Non-pigmented ciliary epithelial cell (primary cell): ENCODE measurements at regions not wholly inside any gene's neighbourhood (a gene's known extent, or its start where the extent isn't known, plus 50 kb on each side); places are given as distances from the start of the nearest gene placed in this dataset.
"Not testable (repeated sequence)": the region's sequence is repeated elsewhere in the genome, so short reads cannot be mapped to it uniquely, and the experiment has no call there.

Experiments
- DNase-seq: peaks from one replicate; pipeline ENCODE4 v3.0.0-alpha.2; 2010; ENCODE audit warnings: low read depth

DNA sequence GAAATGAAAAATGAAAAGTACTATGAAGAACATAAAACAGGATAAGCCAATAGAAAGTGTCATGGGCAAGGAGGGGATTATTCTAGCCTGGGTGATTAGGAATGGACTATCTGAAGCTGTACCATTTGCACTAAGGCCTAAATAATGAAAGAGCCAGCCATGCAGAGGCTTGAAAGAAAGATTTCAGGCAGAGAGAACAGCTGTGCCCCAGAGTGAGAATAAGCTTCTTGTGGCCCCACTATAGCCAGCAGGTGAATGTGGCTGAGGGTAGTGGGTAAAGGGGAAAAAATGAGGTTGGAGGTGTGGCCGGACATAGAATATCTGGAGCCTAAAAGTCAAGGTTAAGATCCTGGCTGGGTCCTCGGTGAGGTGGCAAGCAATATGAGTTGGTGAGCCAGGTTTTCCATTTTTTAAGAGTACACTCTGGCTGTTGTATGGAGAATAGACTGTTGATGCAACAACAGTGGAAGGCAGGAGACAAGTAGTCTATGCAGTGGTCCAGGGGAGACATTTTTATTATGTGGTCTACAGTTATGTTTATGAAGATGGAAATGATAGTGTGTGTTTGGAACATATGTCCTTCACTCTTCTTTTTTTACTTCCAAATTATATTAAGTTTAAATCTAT lies 135.2 kb upstream of the SETBP1 start:
- no peak for DNase-seq

GRCh38 chr18:44546954-44547353 lies 133.7 kb upstream of the SETBP1 start:
- DNase-seq: no peak

GRCh38 chr18:44548291-44549221 lies 132.1 kb upstream of the SETBP1 start:
- DNase-seq: peak; percentile 18

DNA sequence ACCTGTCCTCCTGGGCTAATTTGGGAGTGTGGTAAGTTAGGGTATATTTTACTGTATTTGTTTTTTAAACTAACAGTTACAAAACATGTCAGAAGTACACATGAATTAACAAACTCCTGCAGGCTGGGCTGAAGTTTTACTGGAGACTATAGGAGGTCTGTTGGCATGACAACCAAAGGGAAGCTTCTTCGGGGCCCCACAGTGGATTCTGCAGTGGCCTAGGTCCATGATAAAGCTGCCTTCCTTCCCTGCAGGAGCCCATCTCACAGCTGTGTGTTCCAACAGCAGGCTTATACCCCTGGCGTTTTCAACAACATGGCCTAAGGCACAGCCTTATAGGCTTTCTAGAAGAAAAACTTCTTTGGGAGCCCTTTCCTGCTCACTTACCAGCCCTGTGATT lies 128.0 kb upstream of the SETBP1 start:
- no peak for DNase-seq

DNA sequence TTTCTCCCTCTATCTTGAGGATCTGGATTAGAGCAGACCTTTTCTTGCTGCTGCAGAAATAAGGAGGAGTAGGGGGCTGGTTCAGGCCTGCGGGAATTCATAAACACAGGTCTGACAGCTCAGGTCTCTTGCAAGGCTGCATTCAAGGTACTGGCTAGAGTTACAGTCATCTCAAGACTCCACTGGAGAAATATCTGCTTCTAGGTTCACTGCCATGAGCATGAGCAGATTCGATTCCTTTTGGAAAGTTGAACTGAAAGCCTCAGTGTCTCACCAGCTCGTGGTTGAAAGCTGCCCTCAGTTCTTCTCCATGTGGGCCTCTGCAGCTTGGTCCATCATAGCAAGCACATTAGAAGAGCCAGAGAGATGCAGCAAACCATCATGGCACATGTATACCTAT lies 124.4 kb upstream of the SETBP1 start:
- no peak for DNase-seq

GRCh38 chr18:44557616-44558151 lies 123.0 kb upstream of the SETBP1 start:
- DNase-seq: no peak

DNA sequence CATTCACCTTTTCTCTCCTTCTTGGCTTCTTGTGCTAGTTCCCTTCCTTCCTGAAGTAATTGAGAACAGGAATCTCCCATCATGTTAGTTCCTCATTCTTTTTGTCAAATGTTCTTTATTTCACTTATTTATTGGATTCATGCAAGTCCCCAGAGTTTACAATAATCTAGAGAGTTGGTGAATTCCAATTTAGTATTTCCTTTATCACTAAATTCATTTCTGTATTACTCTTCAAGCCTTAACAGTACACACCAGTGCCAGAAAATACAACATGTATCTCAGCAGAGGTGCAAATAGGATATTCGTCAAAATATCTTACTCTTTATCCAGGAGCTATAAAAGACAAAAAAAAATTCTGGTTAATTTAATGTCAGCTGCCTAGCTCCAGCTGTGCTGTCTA lies 121.9 kb upstream of the SETBP1 start:
- DNase-seq: no peak

- no peak for DNase-seq
Measured at GRCh38 chr18:44562986-44563385, 117.7 kb upstream of the SETBP1 start.

DNA sequence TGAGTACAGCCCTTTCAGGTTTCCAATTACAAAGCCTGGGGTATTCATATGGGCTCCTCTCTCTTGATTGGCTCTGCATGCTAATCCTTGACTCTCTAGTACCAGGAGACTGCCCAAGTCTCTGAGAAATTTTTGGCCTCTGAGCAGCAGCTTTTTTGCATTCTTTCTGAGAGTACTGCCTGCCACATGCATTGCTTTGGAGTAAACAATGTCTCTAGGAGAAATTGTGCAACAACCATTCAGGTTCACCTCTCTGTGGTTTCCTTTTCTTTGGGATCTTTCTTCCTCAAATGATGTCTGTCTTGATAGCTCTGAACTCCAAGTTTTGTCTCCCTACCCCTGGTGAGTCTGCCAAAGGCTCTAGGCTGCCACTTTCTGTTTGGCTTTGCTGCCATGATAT lies 115.8 kb upstream of the SETBP1 start:
- peak; percentile 14 for DNase-seq

- DNase-seq: no peak
Measured at GRCh38 chr18:44568342-44568741, 112.3 kb upstream of the SETBP1 start.

- no peak for DNase-seq
Measured at GRCh38 chr18:44568986-44569385, 111.7 kb upstream of the SETBP1 start.

DNA sequence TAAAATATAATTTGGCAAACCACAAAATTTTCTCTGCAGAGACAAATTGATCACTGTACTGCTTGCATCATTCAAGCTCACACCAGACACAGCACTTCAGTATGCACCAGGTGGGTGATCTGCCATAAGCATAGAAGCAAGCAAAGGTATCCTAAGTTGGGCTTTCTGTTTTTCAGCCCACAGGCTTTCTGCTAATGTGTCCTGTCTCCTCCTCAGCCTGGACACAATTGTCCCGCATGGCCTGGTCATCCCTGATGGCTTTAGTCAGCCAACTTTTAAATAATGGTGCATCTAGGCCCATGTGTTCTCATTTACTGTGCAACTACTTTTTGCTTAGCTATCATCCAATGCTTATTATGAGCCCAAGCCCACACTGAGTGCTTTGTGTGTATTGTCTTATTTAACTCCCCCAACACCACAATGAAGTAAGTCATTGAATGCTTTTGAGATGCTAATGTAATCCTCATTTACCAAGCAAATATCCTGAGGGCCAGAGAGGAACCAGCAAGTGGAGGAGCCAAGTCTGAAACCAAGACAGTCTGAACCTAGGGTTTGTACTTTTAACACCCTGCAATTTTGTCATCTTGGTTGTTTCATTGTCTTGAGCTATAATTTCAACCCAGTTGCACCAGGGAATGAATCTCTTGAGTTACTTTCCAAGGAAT lies 111.2 kb upstream of the SETBP1 start:
- no peak for DNase-seq

DNA sequence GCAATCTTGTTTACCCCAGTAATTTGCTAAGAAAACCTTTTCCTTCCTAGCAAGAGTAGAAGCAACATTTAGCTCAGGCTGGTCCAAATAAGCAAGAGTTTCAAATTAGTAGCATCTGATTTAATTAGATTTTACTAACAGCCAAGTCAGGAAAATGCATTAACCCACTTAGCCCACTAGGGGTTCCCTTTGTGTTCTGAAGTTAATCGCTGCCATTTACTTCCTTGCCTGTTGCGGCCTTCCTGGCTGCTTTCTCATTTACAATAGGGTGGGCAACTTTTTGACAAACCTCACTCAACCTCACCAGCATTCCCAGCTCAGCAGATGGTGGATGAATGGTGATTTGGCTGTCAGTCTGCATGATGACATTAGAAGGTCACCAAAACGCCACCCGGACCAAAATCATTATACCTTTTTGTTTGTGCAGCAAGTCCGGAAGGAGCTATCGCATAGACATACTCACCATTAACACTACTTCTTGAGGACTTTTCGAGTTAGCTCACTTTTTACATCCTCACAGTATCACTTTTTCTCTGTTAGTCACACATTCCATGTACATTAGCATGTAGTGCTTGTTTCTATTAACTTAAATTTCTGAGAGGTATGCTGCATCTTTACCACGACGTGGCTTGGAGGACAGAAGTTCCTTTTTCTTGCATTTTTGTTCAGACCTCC lies 101.5 kb upstream of the SETBP1 start:
- DNase-seq: no peak

DNA sequence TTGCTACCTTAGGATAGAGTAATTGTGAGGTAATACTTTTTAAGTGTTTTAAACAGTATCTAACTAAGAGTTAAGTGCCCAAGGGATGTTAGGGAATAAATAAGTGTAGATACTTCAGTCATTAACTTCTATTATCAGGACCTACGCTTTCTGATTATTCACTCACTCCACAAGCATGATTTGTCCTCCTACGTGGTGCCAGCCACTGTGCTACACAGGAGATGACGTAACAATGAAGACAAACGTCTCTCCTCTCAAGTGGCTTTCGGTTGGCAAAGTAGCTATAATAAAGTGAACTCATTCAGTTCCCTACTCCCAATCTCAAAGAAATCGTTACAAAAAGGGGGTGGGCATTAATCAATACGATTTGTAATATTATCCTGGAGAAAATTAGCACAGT lies 100.9 kb upstream of the SETBP1 start:
- no peak for DNase-seq

DNA sequence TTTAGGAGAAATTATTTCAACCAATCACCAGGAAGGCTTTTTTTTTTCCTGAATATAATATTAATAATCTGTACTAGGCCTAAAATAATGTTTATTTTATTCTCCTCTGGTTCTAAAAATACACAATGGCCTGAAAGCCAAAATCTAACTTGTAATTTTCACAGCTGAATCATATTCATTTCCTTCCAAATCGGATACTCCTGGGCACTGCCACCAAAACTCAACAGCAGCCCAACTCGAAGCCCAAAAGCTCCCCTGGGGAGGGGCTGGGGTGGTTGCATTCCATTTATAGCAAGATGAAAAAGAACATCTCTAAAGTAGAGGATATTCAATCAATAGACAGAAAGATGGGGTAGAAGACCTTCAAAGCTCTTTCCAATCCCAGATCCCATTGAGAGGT lies 100.5 kb upstream of the SETBP1 start:
- DNase-seq: no peak

GRCh38 chr18:44580782-44581181 lies 99.9 kb upstream of the SETBP1 start:
- DNase-seq: not testable (repeated sequence)

- DNase-seq: no peak
Measured at GRCh38 chr18:44582456-44582855, 98.2 kb upstream of the SETBP1 start.

- DNase-seq: no peak
Measured at GRCh38 chr18:44584900-44585299, 95.8 kb upstream of the SETBP1 start.

DNA sequence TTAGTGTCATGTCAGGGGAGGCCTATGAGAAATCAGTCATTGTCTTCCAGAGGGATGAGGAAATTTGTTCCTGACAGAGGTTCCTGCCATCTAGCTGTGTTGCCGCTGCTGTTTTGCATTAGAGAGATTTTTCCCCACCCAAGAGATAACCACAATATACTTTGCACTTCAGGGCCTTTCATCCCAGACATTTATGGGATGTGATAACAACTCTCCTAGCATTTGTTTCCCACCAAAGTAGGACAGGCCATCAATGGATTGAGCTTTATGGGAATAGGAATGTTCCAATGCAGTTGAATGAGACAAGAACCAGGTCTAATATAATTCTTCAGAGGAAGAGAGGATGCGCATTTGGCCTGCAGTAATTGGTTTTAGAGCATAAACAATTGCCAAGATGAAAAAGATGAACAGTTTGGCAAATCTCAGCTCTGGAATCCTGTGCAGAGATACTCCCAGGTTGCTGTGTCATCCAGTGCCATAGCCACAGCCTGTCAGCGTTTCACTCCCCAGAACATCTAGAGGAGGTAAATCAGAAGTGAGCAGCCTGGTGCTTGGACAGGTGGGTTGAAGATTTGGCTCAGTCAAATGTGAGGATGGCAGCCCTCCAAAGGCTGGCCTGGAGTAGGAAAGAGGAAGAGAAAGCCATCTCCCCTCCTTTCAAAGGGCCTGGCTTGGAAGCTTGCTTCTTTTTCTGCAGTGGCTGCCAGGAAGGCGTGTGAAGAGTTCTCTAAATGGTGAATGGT lies 93.7 kb upstream of the SETBP1 start:
- no peak for DNase-seq

DNA sequence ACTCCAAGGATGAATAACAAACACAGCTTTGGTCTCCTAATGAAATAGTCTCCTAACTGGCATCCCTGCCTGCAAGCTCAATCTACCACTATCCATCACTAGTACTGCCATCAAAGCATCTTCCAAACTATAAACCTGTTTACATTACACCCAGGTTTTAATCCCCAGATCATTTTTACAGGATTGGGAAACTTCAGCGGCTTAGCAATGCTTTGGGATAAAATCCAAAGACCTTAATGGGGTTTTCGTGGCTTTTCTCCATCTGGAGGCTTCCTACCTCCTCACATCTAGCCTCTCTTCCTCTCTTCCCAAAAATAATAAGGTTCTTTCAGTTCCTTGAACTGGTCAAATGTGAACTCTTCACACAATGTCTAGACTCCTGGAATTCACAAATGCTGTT lies 92.2 kb upstream of the SETBP1 start:
- no peak for DNase-seq

DNA sequence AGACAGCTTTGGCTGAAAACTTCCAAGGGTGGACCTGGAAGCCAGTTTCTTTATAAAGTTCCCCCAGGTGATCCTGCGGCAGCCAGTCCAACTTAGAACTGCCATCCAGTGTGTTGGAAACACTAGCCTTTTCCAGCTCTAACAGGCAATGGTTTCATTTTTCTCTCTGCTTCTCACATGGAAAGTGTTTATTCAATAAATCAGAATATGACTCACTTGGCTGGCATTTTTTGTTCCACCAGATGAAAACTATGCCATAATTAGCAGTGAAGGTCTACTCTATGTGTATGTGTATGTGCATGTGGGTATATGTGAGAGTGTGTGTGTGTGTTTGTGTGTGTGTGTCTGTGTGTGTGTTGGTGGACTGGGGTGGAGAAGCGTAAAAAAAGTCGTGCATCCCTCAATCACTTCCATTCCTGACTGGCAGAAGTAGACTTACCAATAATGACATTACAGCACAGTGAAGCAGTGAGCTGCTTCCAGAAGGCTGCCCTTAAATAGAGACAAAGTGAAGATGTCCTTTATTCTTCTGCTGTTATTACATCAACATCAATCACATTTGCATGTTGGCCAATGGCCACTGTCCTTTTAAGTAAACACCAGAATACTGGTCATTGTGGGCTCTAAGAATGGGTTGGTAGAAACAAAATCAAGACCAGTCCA lies 90.9 kb upstream of the SETBP1 start:
- DNase-seq: no peak
